ENCODE measurements at regions not wholly inside any gene's neighbourhood (a gene's known extent, or its start where the extent isn't known, plus 50 kb on each side); places are given as distances from the start of the nearest gene placed in this dataset.

DNA sequence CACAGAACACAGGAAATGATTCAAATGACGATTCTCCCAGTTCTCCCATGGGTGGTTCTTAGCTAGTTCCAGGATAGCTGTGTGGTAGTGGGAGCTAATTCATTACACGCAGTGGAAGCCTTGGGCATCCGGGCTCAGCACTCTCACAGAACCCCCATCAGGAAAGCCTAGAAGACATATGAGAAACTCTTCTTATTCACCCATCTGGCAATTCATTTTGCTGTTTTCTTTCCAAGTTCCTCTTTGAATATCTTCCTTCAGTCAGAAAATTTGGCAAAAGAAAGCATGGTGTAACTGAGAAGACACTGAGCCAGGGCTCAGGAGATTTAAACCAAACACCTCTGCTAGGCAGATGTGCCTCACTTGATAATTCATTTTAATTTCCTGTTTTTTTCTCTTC is 85.2 kb upstream of the FN1 start:
- no peak for TF ChIP-seq CTCF (IDR thresholded peaks at IDR 0.05; ENCODE audit: low read depth, low read length, missing control alignments)
- DNase-seq (ENCODE audit: extremely low read depth, low read depth): no peak
- no peak overlapping the region for H3K4me3 ChIP-seq (replicated peaks; ENCODE audit: low read depth, low read length)

DNA sequence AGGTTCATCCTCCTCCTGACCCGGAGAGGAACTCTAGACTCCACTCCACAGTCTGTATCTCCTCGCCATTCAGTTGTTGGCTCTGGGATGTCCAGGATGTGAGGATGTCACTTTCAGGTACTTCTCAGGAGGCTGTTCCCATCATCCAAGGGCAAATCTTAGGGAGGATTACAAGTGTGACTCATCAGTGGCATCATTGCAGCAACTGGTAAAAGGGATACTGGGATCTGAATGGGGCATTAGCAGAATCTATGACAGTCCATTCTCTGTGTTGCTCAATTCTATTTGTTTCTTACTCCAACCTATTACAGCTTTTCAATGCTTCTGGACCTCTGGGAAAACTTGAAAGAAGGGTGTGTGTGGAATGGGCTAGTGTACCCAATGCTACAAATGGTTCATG is 81.5 kb upstream of the FN1 start:
- DNase-seq (ENCODE audit: extremely low read depth, low read depth): no peak
- TF ChIP-seq CTCF (IDR thresholded peaks at IDR 0.05; ENCODE audit: low read depth, low read length, missing control alignments): no peak
- no peak overlapping the region for H3K4me3 ChIP-seq (replicated peaks; ENCODE audit: low read depth, low read length)

DNA sequence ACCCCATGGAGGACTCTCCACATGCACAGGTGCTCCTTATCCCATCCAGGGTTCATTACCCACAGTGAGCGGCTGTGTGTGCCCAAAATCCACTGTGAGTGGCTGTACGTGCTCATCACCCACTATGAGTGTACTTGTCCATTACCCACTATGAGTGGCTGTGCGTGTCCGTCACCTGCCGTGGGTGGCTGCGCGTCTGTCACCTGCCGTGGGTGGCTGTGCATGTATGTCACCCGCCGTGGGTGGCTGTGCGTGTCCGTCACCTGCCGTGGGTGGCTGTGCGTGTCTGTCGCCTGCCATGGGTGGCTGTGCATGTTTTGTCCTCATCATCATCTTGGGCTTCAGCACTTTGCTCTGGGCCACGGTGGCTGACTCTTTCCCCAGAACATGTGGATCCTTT is 78.6 kb upstream of the FN1 start:
- TF ChIP-seq CTCF (IDR thresholded peaks at IDR 0.05; ENCODE audit: low read depth, low read length, missing control alignments): no peak
- H3K4me3 ChIP-seq (replicated peaks; ENCODE audit: low read depth, low read length): no peak overlapping the region
- DNase-seq (ENCODE audit: extremely low read depth, low read depth): no peak

GRCh38 chr2:215511454-215512346 is 75.8 kb upstream of the FN1 start:
- H3K4me3 ChIP-seq (replicated peaks; ENCODE audit: low read depth, low read length): no peak overlapping the region
- DNase-seq (ENCODE audit: extremely low read depth, low read depth): no peak
- no peak for TF ChIP-seq CTCF (IDR thresholded peaks at IDR 0.05; ENCODE audit: low read depth, low read length, missing control alignments)

GRCh38 chr2:215507836-215508235 is 72.0 kb upstream of the FN1 start:
- DNase-seq (ENCODE audit: extremely low read depth, low read depth): no peak
- H3K4me3 ChIP-seq (replicated peaks; ENCODE audit: low read depth, low read length): no peak overlapping the region
- no peak for TF ChIP-seq CTCF (IDR thresholded peaks at IDR 0.05; ENCODE audit: low read depth, low read length, missing control alignments)

DNA sequence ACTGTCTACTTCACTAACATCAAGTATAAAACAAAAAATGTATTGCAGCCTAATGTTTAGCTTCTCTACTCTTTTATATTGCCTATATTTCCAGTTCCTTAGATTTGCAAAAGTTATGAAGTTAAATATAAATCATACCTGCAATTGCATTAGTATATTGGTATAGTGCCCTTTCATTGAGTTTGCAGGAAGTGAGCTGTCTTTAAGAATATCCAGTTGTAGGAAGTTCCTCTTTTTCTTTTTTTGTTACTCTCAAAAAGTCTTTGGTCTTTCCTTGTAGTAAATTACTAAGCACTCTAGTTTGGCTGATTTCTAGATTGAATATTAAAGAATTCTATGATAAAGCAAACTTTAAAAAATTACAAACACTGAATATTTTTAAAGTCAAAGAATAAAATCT is 71.3 kb upstream of the FN1 start:
- no peak for DNase-seq (ENCODE audit: extremely low read depth, low read depth)
- no peak for TF ChIP-seq CTCF (IDR thresholded peaks at IDR 0.05; ENCODE audit: low read depth, low read length, missing control alignments)
- no peak overlapping the region for H3K4me3 ChIP-seq (replicated peaks; ENCODE audit: low read depth, low read length)

DNA sequence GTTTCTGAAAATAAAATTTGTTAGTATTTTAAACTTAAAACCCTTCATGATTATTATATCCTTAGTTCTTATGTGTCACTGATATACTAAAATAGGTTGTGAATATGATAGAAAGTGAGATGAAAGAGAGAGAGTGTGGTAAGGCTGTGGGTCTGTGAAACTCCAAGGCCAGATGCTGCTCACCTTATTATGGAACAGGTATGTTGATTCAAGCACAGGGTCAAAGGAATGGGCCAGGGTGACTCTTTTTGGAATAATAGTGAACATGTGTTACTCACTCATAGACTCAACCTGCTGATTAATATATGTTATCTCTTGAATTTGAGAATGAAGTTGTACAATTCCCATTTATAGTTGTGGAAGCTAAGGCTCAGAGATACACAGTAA is 70.7 kb upstream of the FN1 start:
- DNase-seq (ENCODE audit: extremely low read depth, low read depth): no peak
- TF ChIP-seq CTCF (IDR thresholded peaks at IDR 0.05; ENCODE audit: low read depth, low read length, missing control alignments): no peak
- H3K4me3 ChIP-seq (replicated peaks; ENCODE audit: low read depth, low read length): no peak overlapping the region
